Gastrocnemius medialis (tissue), 4 donors: ENCODE measurements at regions not wholly inside any gene's neighbourhood (a gene's known extent, or its start where the extent isn't known, plus 50 kb on each side); places are given as distances from the start of the nearest gene placed in this dataset.

Experiments
- CTCF ChIP-seq, 5 experiments: fragments of 450-650 bp in 3 of 5; fragments of 200-600 bp in 2 of 5; sonication (generic) in 2 of 5; IDR thresholded peaks in 4 of 5; conservative IDR thresholded peaks in 1 of 5; 1 replicate in 4 of 5; 2 replicates in 1 of 5; pipeline ENCODE4 v1.5.1; 2016 to 2019; ENCODE audit warnings: antibody characterized with exemption in 5 of 5, mild to moderate bottlenecking in 3 of 5, moderate library complexity in 3 of 5
- POLR2A ChIP-seq, 2 donors: fragments of 450-650 bp; IDR thresholded peaks; one replicate each; pipeline ENCODE4 v1.6.1; 2017; ENCODE audit warnings: antibody characterized with exemption in 2 of 2, mild to moderate bottlenecking in 2 of 2, moderate library complexity in 2 of 2

DNA sequence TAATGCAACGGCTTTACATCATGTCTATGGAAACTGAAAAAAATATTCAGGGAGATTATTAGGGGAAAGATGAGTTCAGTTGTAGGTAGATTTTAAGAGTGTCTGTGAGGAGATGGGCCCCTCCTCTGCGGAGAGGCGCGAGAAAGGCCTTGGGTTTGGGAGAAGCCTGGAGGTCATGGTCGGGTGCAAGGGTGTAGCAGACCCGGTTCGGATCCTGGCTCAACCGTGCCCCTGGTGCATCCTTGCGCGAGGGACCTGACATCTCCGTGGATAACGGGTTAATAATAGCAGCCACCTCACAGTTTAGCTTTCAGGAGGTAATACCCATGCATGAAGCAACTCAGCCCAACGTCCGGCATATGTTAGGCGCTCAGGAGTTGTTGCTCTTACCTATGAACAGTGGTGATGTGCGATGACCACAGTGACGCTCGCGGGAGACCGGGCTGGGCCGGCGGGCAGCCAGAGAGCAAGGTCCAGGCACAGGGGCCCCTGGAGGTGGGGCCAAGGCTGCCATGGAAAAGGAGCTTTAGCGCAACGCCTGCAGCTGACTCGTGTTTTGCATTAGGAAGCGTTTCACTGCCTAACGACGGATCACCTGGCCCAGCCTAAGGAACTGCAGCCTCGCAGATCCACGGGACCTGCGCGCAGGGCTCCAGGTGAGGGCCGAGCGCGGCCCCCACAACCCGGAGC, 146.4 kb upstream of the ARID1B start:
- TF ChIP-seq CTCF (IDR thresholded peaks at IDR 0.05 in 4 of 5, conservative IDR thresholded peaks at IDR 0.05 in 1 of 5), result no peak
- no peak for TF ChIP-seq POLR2A (IDR thresholded peaks at IDR 0.05)
